GM12865 (cell line): ENCODE measurements at regions not wholly inside any gene's neighbourhood (a gene's known extent, or its start where the extent isn't known, plus 50 kb on each side); places are given as distances from the start of the nearest gene placed in this dataset.
"Not testable (repeated sequence)": the region's sequence is repeated elsewhere in the genome, so short reads cannot be mapped to it uniquely, and the experiment has no call there.

Experiments used
- DNase-seq: peaks from one replicate; pipeline ENCODE4 v3.0.0; 2010; ENCODE audit warnings: low read depth
- H3K4me3 ChIP-seq: 2 replicates; pipeline ENCODE4 v1.5.1; 2011; ENCODE audit warnings: mild to moderate bottlenecking, low read depth, low read length, control low read depth
- CTCF ChIP-seq: IDR thresholded peaks from 2 replicates; pipeline ENCODE4 v1.5.1; 2011; ENCODE audit warnings: low read length, control low read depth, low read depth, inconsistent platforms; ENCODE audit not compliant: insufficient read depth; ENCODE audit errors: missing control alignments

GRCh38 chr5:15290953-15291352 lies 209.0 kb upstream of the FBXL7 start:
- DNase-seq: no peak
- TF ChIP-seq CTCF: no peak
- H3K4me3 ChIP-seq: no peak overlapping the region

- TF ChIP-seq CTCF: no peak
- DNase-seq: no peak
- no peak overlapping the region for H3K4me3 ChIP-seq
Observed at GRCh38 chr5:15286650-15287049, 213.3 kb upstream of the FBXL7 start.

- peak; percentile 12 for DNase-seq
- no peak overlapping the region for H3K4me3 ChIP-seq
- TF ChIP-seq CTCF: no peak
Observed at GRCh38 chr5:15285901-15286583, 213.9 kb upstream of the FBXL7 start.

DNA sequence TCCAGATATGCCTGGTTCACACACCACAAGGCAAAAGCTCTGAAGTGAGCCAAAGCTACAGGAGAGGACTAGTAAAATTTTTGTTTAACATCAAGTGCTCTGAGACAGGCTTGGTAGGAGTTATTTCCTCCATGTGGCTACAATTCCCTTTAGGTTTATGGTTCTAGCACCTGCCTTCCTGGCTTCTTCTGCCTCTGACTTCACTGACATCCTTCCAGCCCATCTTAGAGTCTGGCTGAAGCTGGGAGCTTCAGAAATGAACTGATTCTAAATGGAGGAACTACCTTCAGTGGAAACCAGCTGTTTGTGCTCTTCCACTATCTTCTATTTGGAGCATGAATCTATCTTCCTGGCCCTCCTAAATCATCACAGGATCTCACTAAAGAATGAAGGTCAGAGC lies 215.3 kb upstream of the FBXL7 start:
- no peak for TF ChIP-seq CTCF
- no peak overlapping the region for H3K4me3 ChIP-seq
- no peak for DNase-seq

DNA sequence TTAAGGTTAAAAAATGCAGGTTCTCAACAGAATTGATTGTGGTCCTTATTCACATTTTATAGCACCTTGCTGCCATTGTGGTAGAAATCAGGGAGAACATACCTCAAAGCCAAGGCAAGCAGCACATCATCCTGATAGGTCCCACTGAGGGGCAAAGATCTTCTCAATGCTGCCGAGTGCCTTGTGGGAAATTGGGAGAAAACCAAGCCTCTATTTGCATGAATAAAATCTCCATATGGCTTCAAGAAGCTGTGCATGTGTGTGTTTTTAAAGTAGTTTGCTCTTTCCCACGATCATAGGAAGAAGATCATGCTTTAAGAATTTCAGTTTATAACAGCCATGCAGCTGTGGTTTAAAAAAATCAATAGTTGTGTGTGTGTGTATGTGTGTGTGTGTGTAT lies 216.9 kb upstream of the FBXL7 start:
- no peak overlapping the region for H3K4me3 ChIP-seq
- TF ChIP-seq CTCF: no peak
- DNase-seq: no peak

GRCh38 chr5:15282611-15283010 lies 217.4 kb upstream of the FBXL7 start:
- no peak overlapping the region for H3K4me3 ChIP-seq
- TF ChIP-seq CTCF: no peak
- DNase-seq: no peak

DNA sequence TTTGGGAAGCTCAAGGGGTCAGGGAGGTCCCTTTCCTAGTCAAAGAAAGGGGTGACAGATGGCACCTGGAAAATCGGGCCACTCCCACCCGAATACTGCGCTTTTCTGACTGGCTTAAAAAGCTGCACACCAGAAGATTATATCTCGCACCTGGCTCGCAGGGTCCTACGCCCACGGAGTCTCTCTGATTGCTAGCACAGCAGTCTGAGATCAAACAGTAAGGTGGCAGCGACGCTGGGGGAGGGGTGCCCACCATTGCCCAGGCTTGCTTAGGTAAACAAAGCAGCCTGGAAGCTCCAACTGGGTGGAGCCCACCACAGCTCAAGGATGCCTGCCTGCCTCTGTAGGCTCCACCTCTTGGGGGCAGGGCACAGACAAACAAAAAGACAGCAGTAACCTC lies 228.4 kb upstream of the FBXL7 start:
- not testable (repeated sequence) for DNase-seq

More for the DNA sequence above, 228.4 kb upstream of the FBXL7 start:
- H3K4me3 ChIP-seq: not testable (repeated sequence)
